Esophagus muscularis mucosa (tissue), 4 donors: ENCODE measurements at regions not wholly inside any gene's neighbourhood (a gene's known extent, or its start where the extent isn't known, plus 50 kb on each side); places are given as distances from the start of the nearest gene placed in this dataset.

Experiments used
- CTCF ChIP-seq, 3 experiments: fragments of 200-600 bp in 2 of 3; fragments of 450-650 bp in 1 of 3; sonication (generic) in 2 of 3; IDR thresholded peaks; one replicate each; pipeline ENCODE4 v1.5.1; 2017 to 2019; ENCODE audit warnings: antibody characterized with exemption in 3 of 3, mild to moderate bottlenecking in 2 of 3, moderate library complexity in 1 of 3
- EP300 ChIP-seq: sonication (generic); formaldehyde crosslinking; IDR thresholded peaks from one replicate; pipeline ENCODE4 v1.6.1; 2017; ENCODE audit warnings: antibody characterized with exemption
- POLR2A ChIP-seq: fragments of 450-650 bp; IDR thresholded peaks from one replicate; pipeline ENCODE4 v1.6.1; 2017; ENCODE audit warnings: antibody characterized with exemption, moderate library complexity, mild to moderate bottlenecking, low read depth

GRCh38 chr5:18797222-18797621 lies 1163.0 kb downstream of the TAF11L14 start:
- TF ChIP-seq CTCF (IDR thresholded peaks at IDR 0.05) (no peak), POLR2A (no peak), EP300 (no peak)
